GM21723 (cell line): ENCODE measurements at regions not wholly inside any gene's neighbourhood (a gene's known extent, or its start where the extent isn't known, plus 50 kb on each side); places are given as distances from the start of the nearest gene placed in this dataset.
"Not testable (repeated sequence)": the region's sequence is repeated elsewhere in the genome, so short reads cannot be mapped to it uniquely, and the experiment has no call there.

Experiments used
- ATAC-seq: cut with Tn5 transposase; IDR thresholded peaks from one replicate; pipeline ENCODE4 v1.9.1; 2021; ENCODE audit warnings: mild to moderate bottlenecking, moderate library complexity; ENCODE audit not compliant: unreplicated experiment

GRCh38 chr3:191737742-191738141 lies 276.8 kb downstream of the PYDC2 start:
- ATAC-seq = no peak

- no peak for ATAC-seq
Measured at GRCh38 chr3:191740712-191741111, 279.7 kb downstream of the PYDC2 start.

- ATAC-seq = not testable (repeated sequence)
Measured at GRCh38 chr3:191741847-191742350, 280.9 kb downstream of the PYDC2 start.

DNA sequence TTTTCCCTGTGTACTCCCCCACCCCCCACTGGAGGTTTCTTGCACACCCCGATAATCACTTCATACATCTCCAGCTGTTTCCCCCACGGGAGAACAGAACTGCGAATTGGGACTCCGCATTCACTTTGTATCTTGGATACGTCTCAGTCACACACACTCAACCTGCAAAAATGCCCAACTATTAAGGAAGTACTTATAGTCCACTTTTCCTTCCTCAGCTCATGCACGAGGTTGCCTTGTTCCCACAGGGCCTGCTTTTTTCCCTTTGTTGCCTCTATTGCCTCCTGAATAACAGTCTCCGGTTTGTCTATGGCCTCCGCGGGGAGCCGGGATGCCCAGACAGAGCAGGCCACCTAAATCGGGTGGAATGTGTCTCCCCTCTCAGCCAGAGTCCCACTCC lies 282.3 kb downstream of the PYDC2 start:
- no peak for ATAC-seq

DNA sequence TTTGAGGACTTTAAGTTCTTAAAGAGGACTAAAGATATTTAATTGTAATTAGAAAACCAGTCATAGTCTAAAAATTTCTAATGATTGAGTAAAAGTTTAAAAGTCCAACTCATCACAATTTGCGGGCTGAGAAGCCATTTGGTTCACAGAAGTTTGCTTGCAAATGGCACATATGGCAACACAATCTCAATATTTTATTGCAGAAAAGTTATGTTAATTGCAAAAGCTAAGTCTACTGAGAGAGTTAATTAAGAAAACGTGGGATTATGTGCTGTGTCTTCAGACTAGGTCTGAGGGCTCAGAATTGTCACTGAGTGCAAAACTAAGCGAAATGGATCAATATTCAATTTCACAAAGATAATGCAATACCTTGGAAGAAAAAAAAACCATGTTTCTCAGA lies 289.7 kb downstream of the PYDC2 start:
- ATAC-seq = no peak

DNA sequence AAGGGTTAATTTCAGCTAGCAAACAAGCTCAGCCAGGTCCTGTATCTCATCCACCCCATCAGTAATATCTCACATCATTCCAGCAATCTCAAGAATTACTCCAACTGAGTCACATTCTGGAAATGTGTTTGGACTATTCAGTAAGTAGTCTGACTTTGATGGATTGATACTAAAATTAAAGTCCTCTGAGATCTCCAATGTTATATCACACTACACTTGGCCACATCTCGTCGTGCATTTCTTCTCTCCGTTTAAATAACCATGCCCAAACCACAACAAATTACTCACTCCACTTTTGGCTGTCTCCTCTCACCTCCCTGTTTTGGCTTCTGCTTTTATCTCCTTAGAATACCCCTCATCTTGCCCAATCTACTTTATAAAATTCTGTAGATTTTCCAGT lies 292.2 kb downstream of the PYDC2 start:
- no peak for ATAC-seq

GRCh38 chr3:191761906-191762305 lies 300.9 kb downstream of the PYDC2 start:
- no peak for ATAC-seq

- no peak for ATAC-seq
Measured at GRCh38 chr3:191762323-191762960, 301.5 kb downstream of the PYDC2 start.

DNA sequence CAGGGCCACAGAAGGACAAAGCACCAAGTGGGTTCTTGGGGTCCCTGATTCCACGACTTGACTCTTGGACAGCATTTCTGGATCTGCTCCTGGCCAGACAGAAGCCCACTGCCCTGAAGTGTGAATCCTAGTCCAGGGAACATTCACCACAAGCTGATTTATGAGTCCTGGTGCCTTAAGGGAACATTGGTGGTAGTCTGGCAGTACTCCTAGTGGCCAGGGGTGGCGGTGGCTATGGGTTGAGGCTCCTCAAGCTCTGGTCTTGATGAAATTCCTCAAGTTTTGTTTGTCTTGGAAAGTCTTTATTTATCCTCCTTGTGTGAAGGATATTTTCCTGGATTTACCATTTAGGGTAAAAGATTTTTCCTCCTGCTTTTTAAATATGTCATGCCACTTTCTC lies 307.5 kb downstream of the PYDC2 start:
- ATAC-seq = no peak

DNA sequence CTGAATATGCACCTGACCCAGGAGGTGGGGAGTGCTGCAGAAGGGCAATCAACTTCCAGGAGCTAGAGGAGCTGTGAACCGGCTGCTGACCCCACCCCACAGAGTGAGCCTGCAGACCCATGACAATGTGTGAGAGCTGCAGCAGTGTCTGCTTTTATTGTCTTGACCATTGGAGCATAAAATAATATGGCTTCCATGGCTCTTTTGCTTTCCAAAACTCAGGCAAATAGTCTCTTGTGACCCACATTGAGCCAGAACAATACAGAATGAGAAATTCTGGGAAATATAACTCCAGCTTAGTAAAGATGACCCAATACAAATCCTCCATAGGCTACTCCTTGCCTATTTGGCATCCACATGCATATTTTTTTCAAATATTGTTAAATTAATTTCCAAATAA lies 309.6 kb downstream of the PYDC2 start:
- no peak for ATAC-seq

- no peak for ATAC-seq
Measured at GRCh38 chr3:191774485-191774884, 313.5 kb downstream of the PYDC2 start.

GRCh38 chr3:191775451-191776233 lies 314.7 kb downstream of the PYDC2 start:
- ATAC-seq = no peak

DNA sequence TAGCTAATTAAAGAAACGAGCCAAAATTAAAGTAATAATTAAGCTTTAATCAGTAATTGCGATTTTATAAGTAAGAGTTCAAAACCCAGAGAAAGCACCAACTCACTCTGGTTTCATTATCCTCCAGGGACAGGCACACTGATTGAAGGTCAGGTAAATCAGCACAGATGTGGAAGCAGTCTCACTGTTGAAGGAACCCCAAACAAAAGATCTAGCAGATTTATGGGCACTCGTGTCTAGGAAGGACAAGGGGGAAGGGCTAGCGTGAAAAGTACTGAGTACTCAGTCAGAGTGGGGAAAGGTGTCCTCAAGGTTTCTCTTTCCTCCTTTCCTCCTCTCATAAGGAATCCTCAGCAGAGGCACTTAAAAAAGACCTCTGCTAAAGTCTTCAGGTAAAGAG lies 320.1 kb downstream of the PYDC2 start:
- no peak for ATAC-seq

GRCh38 chr3:191783024-191783423 lies 322.1 kb downstream of the PYDC2 start:
- no peak for ATAC-seq

DNA sequence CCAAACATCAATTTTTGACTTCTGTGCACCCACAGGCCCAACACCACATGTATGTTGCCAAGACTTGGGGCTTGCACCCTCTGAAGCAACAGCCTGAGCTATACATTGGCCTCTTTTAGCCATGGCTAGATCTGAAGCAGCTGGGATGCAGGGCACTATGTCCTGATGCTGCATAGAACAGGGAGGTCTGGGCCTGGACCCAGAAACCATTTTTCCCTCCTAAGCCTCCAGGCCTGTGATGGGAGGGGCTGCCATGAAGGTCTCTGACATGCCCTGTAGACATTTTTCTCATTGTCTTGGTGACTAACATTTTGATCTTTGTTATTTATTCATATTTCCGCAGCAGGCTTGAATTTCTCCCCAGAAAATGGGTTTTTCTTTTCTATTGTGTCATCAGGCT lies 330.0 kb downstream of the PYDC2 start:
- no peak for ATAC-seq

- ATAC-seq = no peak
Measured at GRCh38 chr3:191792580-191792979, 331.6 kb downstream of the PYDC2 start.

- ATAC-seq = no peak
Measured at GRCh38 chr3:191795196-191795595, 334.2 kb downstream of the PYDC2 start.

DNA sequence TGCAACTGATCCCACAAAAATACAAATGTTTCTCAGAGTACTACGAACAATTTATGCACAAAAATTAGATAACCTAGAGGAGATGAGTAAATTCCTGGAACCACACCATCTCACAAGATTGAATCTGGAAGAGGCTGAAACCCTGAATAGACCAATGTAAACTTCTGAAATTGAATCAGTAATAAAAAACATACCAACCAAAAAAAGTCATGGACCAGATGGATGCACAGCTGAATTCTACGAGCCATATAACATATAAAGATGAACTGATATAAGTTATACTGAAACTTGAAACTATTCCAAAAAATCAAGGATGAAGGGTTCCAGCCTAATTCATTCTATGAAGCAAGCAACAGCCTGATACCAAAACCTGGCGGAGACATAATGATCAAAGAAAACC lies 336.3 kb downstream of the PYDC2 start:
- no peak for ATAC-seq

- ATAC-seq = no peak
Measured at GRCh38 chr3:191802671-191803070, 341.7 kb downstream of the PYDC2 start.

DNA sequence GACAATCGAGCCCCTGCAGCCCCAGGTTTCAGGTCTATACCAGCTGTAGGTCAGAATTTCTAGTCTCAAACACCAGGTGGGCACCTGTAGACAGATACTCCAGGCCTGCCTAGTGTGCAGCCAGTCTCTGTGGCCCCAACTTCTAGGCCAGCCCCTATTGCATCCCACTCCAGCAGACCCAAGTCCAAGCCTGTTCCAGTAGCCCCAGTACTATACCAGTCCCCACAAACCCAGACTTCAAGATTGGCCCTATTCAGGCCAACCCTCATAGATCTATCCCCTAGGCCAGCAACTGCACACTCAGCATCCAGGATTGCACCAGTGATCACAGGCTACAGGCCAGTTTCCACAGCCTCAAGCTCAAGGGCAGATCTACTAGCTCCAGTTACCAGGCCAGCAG lies 344.0 kb downstream of the PYDC2 start:
- no peak for ATAC-seq

- ATAC-seq = no peak
Measured at GRCh38 chr3:191808073-191808472, 347.1 kb downstream of the PYDC2 start.

- no peak for ATAC-seq
Measured at GRCh38 chr3:191809326-191809949, 348.5 kb downstream of the PYDC2 start.
